CD4-positive, alpha-beta memory T cell (primary cell): ENCODE measurements at regions not wholly inside any gene's neighbourhood (a gene's known extent, or its start where the extent isn't known, plus 50 kb on each side); places are given as distances from the start of the nearest gene placed in this dataset.
A peak's percentile ranks its signal among the peaks of the same experiment; 100 is the strongest.

Source experiments
- CTCF ChIA-PET: fragments of 350-600 bp; sonication (Branson Sonifier 250); formaldehyde crosslinking; loops from one replicate; lab custom pipeline; 2021; ENCODE audit warnings: inconsistent platforms; ENCODE audit not compliant: partially characterized antibody; lab: Charles Lee
- POLR2A ChIA-PET: fragments of 350-600 bp; sonication (Branson Sonifier 250); formaldehyde crosslinking; loops from one replicate; lab custom pipeline; 2021; ENCODE audit not compliant: partially characterized antibody; lab: Charles Lee
- DNase-seq, 5 donors: peaks; one replicate each; pipeline versions ENCODE4 v3.0.0 to v3.0.0-alpha.2; 2020 to 2022; ENCODE audit warnings: mixed read lengths in 1 of 5
- H3K27ac ChIP-seq: one replicate; pipeline ENCODE4 v1.7.0; 2013; ENCODE audit warnings: low read depth, low read length
- H3K27me3 ChIP-seq: 2 replicates; pipeline ENCODE4 v1.7.0; 2013; ENCODE audit warnings: mild to moderate bottlenecking, low read length, moderate library complexity; ENCODE audit not compliant: insufficient read depth
- H3K36me3 ChIP-seq: 2 replicates; pipeline ENCODE4 v1.7.0; 2013; ENCODE audit warnings: mild to moderate bottlenecking, low read length, moderate library complexity; ENCODE audit not compliant: insufficient read depth
- H3K4me1 ChIP-seq: 2 replicates; pipeline ENCODE4 v1.7.0; 2013; ENCODE audit warnings: mild to moderate bottlenecking, low read length, moderate library complexity; ENCODE audit not compliant: insufficient read depth
- H3K4me3 ChIP-seq, 2 donors: one replicate each; pipeline ENCODE4 v1.7.0; 2013; ENCODE audit warnings: low read length in 2 of 2, mild to moderate bottlenecking in 1 of 2
- H3K9me3 ChIP-seq, 2 donors: one replicate each; pipeline ENCODE4 v1.7.0; 2013; ENCODE audit warnings: low read length in 2 of 2, control low read depth in 1 of 2; ENCODE audit not compliant: control insufficient read depth in 1 of 2
- H3K27ac Mint-ChIP-seq, 7 donors: one replicate each; pipeline ENCODE4 v1.8.0; 2020 to 2021; ENCODE audit warnings: mixed read lengths in 7 of 7, mild to moderate bottlenecking in 6 of 7, inconsistent platforms in 3 of 7, moderate library complexity in 3 of 7
- H3K27me3 Mint-ChIP-seq, 2 donors: one replicate each; pipeline ENCODE4 v1.8.0; 2020 to 2021; ENCODE audit warnings: mixed read lengths in 2 of 2
- H3K36me3 Mint-ChIP-seq, 2 donors: one replicate each; pipeline ENCODE4 v1.8.0; 2020 to 2021; ENCODE audit warnings: mixed read lengths in 2 of 2, inconsistent platforms in 1 of 2, mild to moderate bottlenecking in 1 of 2
- H3K4me1 Mint-ChIP-seq, 4 donors: one replicate each; pipeline ENCODE4 v1.8.0; 2020 to 2021; ENCODE audit warnings: mixed read lengths in 4 of 4, mild to moderate bottlenecking in 1 of 4
- H3K4me3 Mint-ChIP-seq, 8 donors: one replicate each; pipeline ENCODE4 v1.8.0; 2020 to 2021; ENCODE audit warnings: mixed read lengths in 8 of 8, mild to moderate bottlenecking in 7 of 8, moderate library complexity in 6 of 8, inconsistent platforms in 3 of 8
- H3K9me3 Mint-ChIP-seq, 8 donors: one replicate each; pipeline ENCODE4 v1.8.0; 2020 to 2021; ENCODE audit warnings: mixed read lengths in 8 of 8, mild to moderate bottlenecking in 5 of 8, inconsistent platforms in 3 of 8, moderate library complexity in 1 of 8
- intact Hi-C: fragments of 100-400 bp; cut with micrococcal nuclease; formaldehyde crosslinking; loops from one replicate; pipeline ENCODE4 v1.15.1; 2023

- CTCF ChIA-PET: interaction anchor here (0.7 to 1.5 kb wide), 2 partner anchors 65 to 194 kb away, joined by 3 to 4 read pairs; no protein-coding TSS in a partner anchor
- Mint-ChIP-seq H3K9me3 (peaks cover 0 to 10% (median 0%) of the 10 kb centered on the region in 8 donors), H3K27ac (no peak overlapping the region), H3K36me3 (no peaks in the 10 kb centered on the region), H3K27me3 (peaks cover 5 to 12% of the 10 kb centered on the region in 2 donors), H3K4me1 (no peaks in the 10 kb centered on the region), H3K4me3 (peak overlapping the region in 1 of 8 donors; percentile 36)
- no peaks in the 10 kb centered on the region for H3K36me3 ChIP-seq
- H3K4me3 ChIP-seq: no peak overlapping the region
- H3K9me3 ChIP-seq: no peaks in the 10 kb centered on the region
- POLR2A ChIA-PET: no interaction called here
- DNase-seq: no peak
- H3K27me3 ChIP-seq: no peaks in the 10 kb centered on the region
- H3K4me1 ChIP-seq: no peaks in the 10 kb centered on the region
- intact Hi-C loops: no loop called here
- no peak overlapping the region for H3K27ac ChIP-seq
Measured at GRCh38 chr4:163747886-163748285, 253.4 kb downstream of the TMA16 start.

GRCh38 chr4:163748449-163748848 lies 254.0 kb downstream of the TMA16 start:
- no peak overlapping the region for H3K4me3 ChIP-seq
- DNase-seq: no peak
- Mint-ChIP-seq H3K4me1 (no peaks in the 10 kb centered on the region), H3K27ac (no peak overlapping the region), H3K9me3 (peaks cover 0 to 10% (median 0%) of the 10 kb centered on the region in 8 donors), H3K4me3 (no peak overlapping the region), H3K36me3 (no peaks in the 10 kb centered on the region), H3K27me3 (peaks cover 5 to 12% of the 10 kb centered on the region in 2 donors)
- H3K36me3 ChIP-seq: no peaks in the 10 kb centered on the region
- POLR2A ChIA-PET: no interaction called here
- intact Hi-C loops: no loop called here
- CTCF ChIA-PET: interaction anchor here (0.6 to 1.5 kb wide), 4 partner anchors 10 to 509 kb away, joined by 3 to 4 read pairs (median 3); no protein-coding TSS in a partner anchor
- H3K9me3 ChIP-seq: no peaks in the 10 kb centered on the region
- no peaks in the 10 kb centered on the region for H3K27me3 ChIP-seq
- H3K27ac ChIP-seq: no peak overlapping the region
- no peaks in the 10 kb centered on the region for H3K4me1 ChIP-seq

GRCh38 chr4:163755013-163755412 lies 260.5 kb downstream of the TMA16 start:
- Histone ChIP-seq H3K4me1 (no peaks in the 10 kb centered on the region), H3K27me3 (no peaks in the 10 kb centered on the region), H3K27ac (no peak overlapping the region), H3K9me3 (no peaks in the 10 kb centered on the region), H3K36me3 (no peaks in the 10 kb centered on the region), H3K4me3 (no peak overlapping the region)
- Mint-ChIP-seq H3K36me3 (no peaks in the 10 kb centered on the region), H3K4me1 (peaks cover 0 to 8% (median 3%) of the 10 kb centered on the region in 4 donors), H3K9me3 (peaks cover 0 to 2% (median 0%) of the 10 kb centered on the region in 8 donors), H3K4me3 (peak overlapping the region in 2 of 8 donors; percentile 29 to 39), H3K27me3 (peaks cover 0 to 2% of the 10 kb centered on the region in 2 donors), H3K27ac (no peak overlapping the region)
- intact Hi-C loops: loop anchor here (1.0 to 10.0 kb wide), 6 partner anchors 74 to 980 kb away; no protein-coding TSS in a partner anchor
- ChIA-PET CTCF (interaction anchor here (1.1 to 11.6 kb wide), 5 partner anchors 9 to 203 kb away, joined by 4 to 132 read pairs (median 9); no protein-coding TSS in a partner anchor), POLR2A (no interaction called here)
- peak in 4 of 5 donors; percentile 32 to 43 (median 38) for DNase-seq

- peaks cover 0 to 2% of the 10 kb centered on the region in 2 donors for H3K27me3 Mint-ChIP-seq
- Histone ChIP-seq H3K36me3 (no peaks in the 10 kb centered on the region), H3K27me3 (no peaks in the 10 kb centered on the region), H3K27ac (no peak overlapping the region), H3K9me3 (no peaks in the 10 kb centered on the region), H3K4me1 (no peaks in the 10 kb centered on the region), H3K4me3 (no peak overlapping the region)
- no peak overlapping the region for H3K27ac Mint-ChIP-seq
- intact Hi-C loops: loop anchor here (5.0 to 10.0 kb wide), 2 partner anchors 275 to 978 kb away; no protein-coding TSS in a partner anchor
- H3K36me3 Mint-ChIP-seq: no peaks in the 10 kb centered on the region
- H3K4me1 Mint-ChIP-seq: peaks cover 0 to 8% (median 3%) of the 10 kb centered on the region in 4 donors
- no peaks in the 10 kb centered on the region for H3K9me3 Mint-ChIP-seq
- CTCF ChIA-PET: interaction anchor here (11.6 kb wide), 1 partner anchor 205 kb away, joined by 132 read pairs; no protein-coding TSS in a partner anchor
- no peak for DNase-seq
- POLR2A ChIA-PET: no interaction called here
- no peak overlapping the region for H3K4me3 Mint-ChIP-seq
Measured at GRCh38 chr4:163757219-163757618, 262.7 kb downstream of the TMA16 start.

- H3K27me3 Mint-ChIP-seq: peaks cover 0 to 2% of the 10 kb centered on the region in 2 donors
- H3K4me1 ChIP-seq: no peaks in the 10 kb centered on the region
- ChIA-PET POLR2A (no interaction called here), CTCF (interaction anchor here (0.9 to 11.6 kb wide), 2 partner anchors 10 to 206 kb away, joined by 3 to 132 read pairs; no protein-coding TSS in a partner anchor)
- H3K36me3 Mint-ChIP-seq: no peaks in the 10 kb centered on the region
- no peaks in the 10 kb centered on the region for H3K27me3 ChIP-seq
- intact Hi-C loops: loop anchor here (5.0 to 10.0 kb wide), 2 partner anchors 276 to 977 kb away; no protein-coding TSS in a partner anchor
- H3K27ac Mint-ChIP-seq: no peak overlapping the region
- H3K36me3 ChIP-seq: no peaks in the 10 kb centered on the region
- peaks cover 0 to 8% (median 3%) of the 10 kb centered on the region in 4 donors for H3K4me1 Mint-ChIP-seq
- H3K4me3 ChIP-seq: no peak overlapping the region
- H3K9me3 ChIP-seq: no peaks in the 10 kb centered on the region
- H3K4me3 Mint-ChIP-seq: no peak overlapping the region
- no peaks in the 10 kb centered on the region for H3K9me3 Mint-ChIP-seq
- no peak overlapping the region for H3K27ac ChIP-seq
- no peak for DNase-seq
Measured at GRCh38 chr4:163758032-163758431, 263.5 kb downstream of the TMA16 start.

GRCh38 chr4:163762741-163763140 lies 268.3 kb downstream of the TMA16 start:
- Mint-ChIP-seq H3K4me1 (no peaks in the 10 kb centered on the region), H3K27me3 (no peaks in the 10 kb centered on the region), H3K36me3 (no peaks in the 10 kb centered on the region), H3K4me3 (no peak overlapping the region), H3K27ac (no peak overlapping the region), H3K9me3 (no peaks in the 10 kb centered on the region)
- Histone ChIP-seq H3K36me3 (no peaks in the 10 kb centered on the region), H3K27me3 (no peaks in the 10 kb centered on the region), H3K9me3 (no peaks in the 10 kb centered on the region), H3K4me1 (no peaks in the 10 kb centered on the region), H3K4me3 (no peak overlapping the region), H3K27ac (no peak overlapping the region)
- CTCF ChIA-PET: no interaction called here
- intact Hi-C loops: no loop called here
- POLR2A ChIA-PET: no interaction called here
- DNase-seq: no peak

- Mint-ChIP-seq H3K4me1 (no peaks in the 10 kb centered on the region), H3K9me3 (no peaks in the 10 kb centered on the region), H3K36me3 (no peaks in the 10 kb centered on the region), H3K27me3 (no peaks in the 10 kb centered on the region), H3K4me3 (no peak overlapping the region), H3K27ac (no peak overlapping the region)
- Histone ChIP-seq H3K4me1 (no peaks in the 10 kb centered on the region), H3K4me3 (no peak overlapping the region), H3K27ac (no peak overlapping the region), H3K36me3 (no peaks in the 10 kb centered on the region), H3K9me3 (no peaks in the 10 kb centered on the region), H3K27me3 (no peaks in the 10 kb centered on the region)
- ChIA-PET POLR2A (no interaction called here), CTCF (no interaction called here)
- intact Hi-C loops: no loop called here
- DNase-seq: no peak
Measured at GRCh38 chr4:163764569-163764968, 270.1 kb downstream of the TMA16 start.
